MM.1S (cell line): ENCODE measurements at regions not wholly inside any gene's neighbourhood (a gene's known extent, or its start where the extent isn't known, plus 50 kb on each side); places are given as distances from the start of the nearest gene placed in this dataset.
A peak's percentile ranks its signal among the peaks of the same experiment; 100 is the strongest.
"Not testable (repeated sequence)": the region's sequence is repeated elsewhere in the genome, so short reads cannot be mapped to it uniquely, and the experiment has no call there.

ENCODE experiments used
- DNase-seq: peaks from one replicate; pipeline ENCODE4 v3.0.0-alpha.2; 2015
- H2AFZ ChIP-seq: fragments of 300-600 bp; sonication (generic); 2 replicates; pipeline ENCODE4 v1.6.0; 2016; ENCODE audit warnings: antibody characterized with exemption, low read length
- H3F3A ChIP-seq: fragments of 300-600 bp; sonication (generic); 2 replicates; pipeline ENCODE4 v1.6.1; 2016; ENCODE audit warnings: mild to moderate bottlenecking, antibody characterized with exemption, low read length, moderate library complexity, mixed read lengths; ENCODE audit not compliant: insufficient read depth
- H3K27ac ChIP-seq: fragments of 300-600 bp; sonication (generic); 2 replicates; pipeline ENCODE4 v1.5.1; 2016; ENCODE audit warnings: mild to moderate bottlenecking, low read length
- H3K27me3 ChIP-seq: fragments of 300-600 bp; sonication (generic); replicated peaks from 2 replicates; pipeline ENCODE4 v1.6.0; 2016; ENCODE audit warnings: low read length; ENCODE audit not compliant: insufficient read depth
- H3K36me3 ChIP-seq: fragments of 300-600 bp; sonication (generic); replicated peaks from 2 replicates; pipeline ENCODE4 v1.6.1; 2016; ENCODE audit warnings: mild to moderate bottlenecking, low read length, mixed read lengths; ENCODE audit not compliant: insufficient read depth
- H3K4me1 ChIP-seq: fragments of 300-600 bp; sonication (generic); 2 replicates; pipeline ENCODE4 v1.6.1; 2016; ENCODE audit warnings: low read length, mixed read lengths
- H3K4me2 ChIP-seq: fragments of 300-600 bp; sonication (generic); 2 replicates; pipeline ENCODE4 v1.6.0; 2016; ENCODE audit warnings: low read depth, low read length
- H3K4me3 ChIP-seq: fragments of 300-600 bp; sonication (generic); 2 replicates; pipeline ENCODE4 v1.5.1; 2016; ENCODE audit warnings: low read length, mixed read lengths
- H3K79me2 ChIP-seq: fragments of 300-600 bp; sonication (generic); 2 replicates; pipeline ENCODE4 v1.6.1; 2016; ENCODE audit warnings: mixed run types, low read length, mixed read lengths
- H3K9ac ChIP-seq: fragments of 300-600 bp; sonication (generic); 2 replicates; pipeline ENCODE4 v1.6.1; 2016; ENCODE audit warnings: low read length, mixed read lengths
- H3K9me2 ChIP-seq: fragments of 300-600 bp; sonication (generic); replicated peaks from 2 replicates; pipeline ENCODE4 v1.6.1; 2016; ENCODE audit warnings: mild to moderate bottlenecking, low read length, mixed read lengths; ENCODE audit not compliant: insufficient read depth
- H3K9me3 ChIP-seq: fragments of 300-600 bp; sonication (generic); replicated peaks from 2 replicates; pipeline ENCODE4 v1.6.1; 2016; ENCODE audit warnings: mild to moderate bottlenecking, low read length, mixed read lengths; ENCODE audit not compliant: insufficient read depth
- H4K20me1 ChIP-seq: fragments of 300-600 bp; sonication (generic); 2 replicates; pipeline ENCODE4 v1.6.1; 2016; ENCODE audit warnings: mild to moderate bottlenecking, low read length, moderate library complexity, mixed read lengths; ENCODE audit not compliant: insufficient read depth
- CTCF ChIP-seq: fragments of 300-600 bp; sonication (generic); IDR thresholded peaks from 2 replicates; pipeline ENCODE4 v1.5.1; 2016; ENCODE audit warnings: antibody characterized with exemption, low read length, mixed read lengths
- EZH2 ChIP-seq: fragments of 300-600 bp; sonication (generic); optimal IDR thresholded peaks from 2 replicates; pipeline ENCODE3; 2017; ENCODE audit warnings: low read depth, mild to moderate bottlenecking, antibody characterized with exemption, low read length, mixed read lengths
- EZH2phosphoT487 ChIP-seq: fragments of 300-600 bp; sonication (generic); IDR thresholded peaks from 2 replicates; pipeline ENCODE4 v1.6.1; 2018; ENCODE audit warnings: antibody characterized with exemption, low read length

GRCh38 chr7:104956753-104957450 lies 57.1 kb upstream of the KMT2E start:
- Histone ChIP-seq H3K79me2 (no peaks in the 10 kb centered on the region), H3K9ac (peak overlapping the region; percentile 76), H2AFZ (0 out of 2 replicates have a peak overlapping the region, but pooled peaks have one; percentile 13)

GRCh38 chr7:104958371-104958865 lies 55.6 kb upstream of the KMT2E start:
- Histone ChIP-seq H3F3A (peaks cover 48% of the 10 kb centered on the region), H3K9me2 (no peaks in the 10 kb centered on the region), H3K36me3 (no peaks in the 10 kb centered on the region), H3K4me3 (no peak overlapping the region), H3K4me1 (peaks cover 66% of the 10 kb centered on the region), H3K27ac (peak overlapping the region; percentile 8; the same call in 1 of the 2 replicates), H3K9me3 (no peaks in the 10 kb centered on the region), H3K27me3 (no peaks in the 10 kb centered on the region), H3K9ac (no peak overlapping the region), H2AFZ (no peak overlapping the region), H3K4me2 (no peak overlapping the region), H4K20me1 (no peaks in the 10 kb centered on the region), H3K79me2 (no peaks in the 10 kb centered on the region)
- no peak for DNase-seq
- no peak for TF ChIP-seq EZH2phosphoT487
- no peak for TF ChIP-seq EZH2
- no peak for TF ChIP-seq CTCF

More at GRCh38 chr7:104956753-104957450, 57.1 kb upstream of the KMT2E start:
- H3K27me3 ChIP-seq = no peaks in the 10 kb centered on the region
- peak overlapping the region; percentile 16; the same call in 1 of the 2 replicates for H3K4me3 ChIP-seq
- TF ChIP-seq EZH2 (no peak), EZH2phosphoT487 (no peak), CTCF (no peak)
- H3K4me2 ChIP-seq = peak overlapping the region; percentile 59
- no peaks in the 10 kb centered on the region for H3K36me3 ChIP-seq
- no peaks in the 10 kb centered on the region for H3K9me2 ChIP-seq
- no peaks in the 10 kb centered on the region for H4K20me1 ChIP-seq
- H3K9me3 ChIP-seq = no peaks in the 10 kb centered on the region
- peak; percentile 94 for DNase-seq
- H3K4me1 ChIP-seq = peaks cover 57% of the 10 kb centered on the region
- H3F3A ChIP-seq = peaks cover 34% of the 10 kb centered on the region
- peak overlapping the region; percentile 97 for H3K27ac ChIP-seq

GRCh38 chr7:104959483-104959882 lies 54.5 kb upstream of the KMT2E start:
- H3K4me3 ChIP-seq, H3K27ac ChIP-seq, H3K27me3 ChIP-seq, H3K4me2 ChIP-seq, DNase-seq, H3K79me2 ChIP-seq, H3K9ac ChIP-seq, H4K20me1 ChIP-seq, H2AFZ ChIP-seq, H3K9me3 ChIP-seq, H3K9me2 ChIP-seq, H3K36me3 ChIP-seq: not testable (repeated sequence)
- Histone ChIP-seq H3F3A (peaks cover 59% of the 10 kb centered on the region), H3K4me1 (peaks cover 69% of the 10 kb centered on the region)
